HepG2 (cell line): ENCODE measurements at regions not wholly inside any gene's neighbourhood (a gene's known extent, or its start where the extent isn't known, plus 50 kb on each side); places are given as distances from the start of the nearest gene placed in this dataset.

Source experiments
- ATAC-seq: fragments of 200-7000 bp; cut with Tn5 transposase; 3 replicates; pipeline ENCODE4 v1.9.1; 2020; ENCODE audit warnings: mild to moderate bottlenecking, moderate library complexity
- BruUV-seq: library from RNA; stranded (reverse); fragments of 400-500 nt; replicated peaks from 2 replicates; lab custom pipeline; 2021; lab: Mats Ljungman, UMichigan
- CTCF ChIA-PET: fragments of 300-600 bp; formaldehyde crosslinking; extraction: SDS; loops from one replicate; lab custom pipeline; 2021; ENCODE audit warnings: low total read pairs, inconsistent platforms, low intra/inter-chr PET ratio; lab: Yijun Ruan, JAX
- POLR2A ChIA-PET: fragments of 350-600 bp; sonication (Branson Sonifier 250); formaldehyde crosslinking; loops from one replicate; lab custom pipeline; 2020; ENCODE audit warnings: antibody characterized with exemption, inconsistent platforms; lab: Yijun Ruan, JAX
- DNase-seq: peaks from one replicate; pipeline ENCODE4 v3.0.0-alpha.2; 2015; ENCODE audit warnings: low spot score
- FAIRE-seq: peaks from 3 replicates; lab custom pipeline; 2011; peaks lifted over from hg19 to GRCh38; lab: Jason Lieb, UNC
- H2AFZ ChIP-seq: one replicate; pipeline ENCODE4 v1.6.1; 2011; ENCODE audit warnings: low read length, inconsistent platforms
- H3K27ac ChIP-seq: fragments of 300-600 bp; 3 replicates; pipeline ENCODE4 v1.8.0; 2011; ENCODE audit warnings: mixed run types, mild to moderate bottlenecking, mixed read lengths, low read length, inconsistent platforms; ENCODE audit not compliant: insufficient read depth; ENCODE audit errors: extremely low read length
- H3K27me3 ChIP-seq, 2 experiments: fragments of 200-600 bp in 1 of 2; 2 replicates in 1 of 2; 3 replicates in 1 of 2; pipeline versions ENCODE4 v1.6.0 to v1.8.0; 2011; ENCODE audit warnings: low read length in 2 of 2, mild to moderate bottlenecking in 2 of 2, moderate library complexity in 2 of 2, inconsistent platforms in 1 of 2; ENCODE audit not compliant: insufficient read depth in 2 of 2, control insufficient read depth in 1 of 2
- H3K36me3 ChIP-seq, 2 experiments: fragments of 200-600 bp in 1 of 2; replicated peaks in 1 of 2; 2 replicates in 1 of 2; 3 replicates in 1 of 2; pipeline versions ENCODE4 v1.5.1 to v1.8.0; 2011; ENCODE audit warnings: low read length in 2 of 2, inconsistent platforms in 1 of 2; ENCODE audit not compliant: insufficient read depth in 2 of 2, control insufficient read depth in 1 of 2
- H3K4me1 ChIP-seq: 2 replicates; pipeline ENCODE4 v1.5.1; 2012; ENCODE audit warnings: low read length, inconsistent platforms; ENCODE audit not compliant: insufficient read depth
- H3K4me2 ChIP-seq: 2 replicates; pipeline ENCODE4 v1.6.0; 2011; ENCODE audit warnings: low read depth, low read length, inconsistent platforms
- H3K4me3 ChIP-seq, 3 experiments: fragments of 200-600 bp in 1 of 3; sonication (generic), shearing (Covaris generic) in 1 of 3; replicated peaks in 1 of 3; 2 replicates each; pipeline ENCODE4 v1.5.1; 2011 to 2016; ENCODE audit warnings: low read length in 3 of 3, inconsistent platforms in 2 of 3, low read depth in 2 of 3, mild to moderate bottlenecking in 2 of 3, control low read depth in 1 of 3, mixed read lengths in 1 of 3; ENCODE audit not compliant: insufficient read depth in 1 of 3
- H3K79me2 ChIP-seq: one replicate; pipeline ENCODE4 v1.6.1; 2011; ENCODE audit warnings: low read length, inconsistent platforms; ENCODE audit not compliant: insufficient read depth
- H3K9ac ChIP-seq: 2 replicates; pipeline ENCODE4 v1.6.0; 2011; ENCODE audit warnings: mild to moderate bottlenecking, low read depth, low read length, inconsistent platforms; ENCODE audit not compliant: insufficient read depth
- H3K9me3 ChIP-seq: 2 replicates; pipeline ENCODE4 v1.5.1; 2012; ENCODE audit warnings: mild to moderate bottlenecking, low read length
- H4K20me1 ChIP-seq: 2 replicates; pipeline ENCODE4 v1.6.0; 2011; ENCODE audit warnings: inconsistent platforms, mild to moderate bottlenecking, low read length, moderate library complexity; ENCODE audit not compliant: insufficient read depth
- CENPX ChIP-seq: sonication (generic); formaldehyde crosslinking; IDR thresholded peaks from 2 replicates; pipeline ENCODE4 v1.9.0; 2021; ENCODE audit warnings: mild to moderate bottlenecking, missing genetic modification reagents, moderate library complexity
- HNRNPUL1 ChIP-seq: fragments of 200-400 bp; formaldehyde crosslinking; IDR thresholded peaks from 2 replicates; pipeline ENCODE4 v1.6.1; 2017; ENCODE audit warnings: low read depth, mild to moderate bottlenecking, low read length, moderate library complexity
- RFXAP ChIP-seq: sonication (generic); formaldehyde crosslinking; IDR thresholded peaks from 2 replicates; pipeline ENCODE4 v1.4.0; 2020; ENCODE audit warnings: missing genetic modification reagents, borderline replicate concordance
- U2AF1 ChIP-seq: fragments of 200-400 bp; formaldehyde crosslinking; optimal IDR thresholded peaks from 2 replicates; pipeline ENCODE3; 2017; ENCODE audit warnings: mild to moderate bottlenecking, low read depth, low read length
- ZBTB38 ChIP-seq: sonication (generic); formaldehyde crosslinking; IDR thresholded peaks from 2 replicates; pipeline ENCODE4 v1.5.1; 2020; ENCODE audit warnings: mild to moderate bottlenecking, missing genetic modification reagents
- in situ Hi-C: cut with HindIII; loops from 2 replicates; pipeline ENCODE4 v1.10.0; 2017; ENCODE audit warnings: low pct_unique_long_range_greater_than_20kb; ENCODE audit not compliant: extremely low pct_ligation_motif_present
- intact Hi-C: fragments of 100-400 bp; cut with micrococcal nuclease; formaldehyde crosslinking; loops from one replicate; pipeline ENCODE4 v1.10.0; 2022; ENCODE audit not compliant: unreplicated experiment
- TF ChIP-seq, protein P1 (sequence below): IDR thresholded peaks from 2 replicates; pipeline ENCODE4 v1.4.0; 2020; ENCODE audit warnings: mild to moderate bottlenecking, missing genetic modification reagents

DNA sequence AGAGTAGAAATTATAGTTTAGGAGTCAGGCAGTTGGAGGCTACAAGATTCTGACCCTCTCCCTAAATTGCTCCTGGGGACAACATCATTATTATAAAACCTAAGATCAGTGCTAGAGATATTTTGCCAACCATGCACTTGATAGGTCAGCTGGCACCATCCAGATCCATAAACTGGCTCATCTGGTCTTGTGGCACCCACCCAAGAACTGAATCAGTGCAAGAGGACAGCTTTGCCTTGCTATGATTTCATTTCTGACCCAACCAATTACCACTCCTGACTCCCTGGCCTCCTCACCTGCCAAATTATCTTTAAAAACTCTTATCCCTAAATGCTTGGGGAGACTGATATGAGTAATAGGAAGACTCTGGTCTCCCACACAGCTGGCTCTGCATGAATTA is 461.1 kb upstream of the TGFBR2 start:
- TF ChIP-seq, protein P1, sequence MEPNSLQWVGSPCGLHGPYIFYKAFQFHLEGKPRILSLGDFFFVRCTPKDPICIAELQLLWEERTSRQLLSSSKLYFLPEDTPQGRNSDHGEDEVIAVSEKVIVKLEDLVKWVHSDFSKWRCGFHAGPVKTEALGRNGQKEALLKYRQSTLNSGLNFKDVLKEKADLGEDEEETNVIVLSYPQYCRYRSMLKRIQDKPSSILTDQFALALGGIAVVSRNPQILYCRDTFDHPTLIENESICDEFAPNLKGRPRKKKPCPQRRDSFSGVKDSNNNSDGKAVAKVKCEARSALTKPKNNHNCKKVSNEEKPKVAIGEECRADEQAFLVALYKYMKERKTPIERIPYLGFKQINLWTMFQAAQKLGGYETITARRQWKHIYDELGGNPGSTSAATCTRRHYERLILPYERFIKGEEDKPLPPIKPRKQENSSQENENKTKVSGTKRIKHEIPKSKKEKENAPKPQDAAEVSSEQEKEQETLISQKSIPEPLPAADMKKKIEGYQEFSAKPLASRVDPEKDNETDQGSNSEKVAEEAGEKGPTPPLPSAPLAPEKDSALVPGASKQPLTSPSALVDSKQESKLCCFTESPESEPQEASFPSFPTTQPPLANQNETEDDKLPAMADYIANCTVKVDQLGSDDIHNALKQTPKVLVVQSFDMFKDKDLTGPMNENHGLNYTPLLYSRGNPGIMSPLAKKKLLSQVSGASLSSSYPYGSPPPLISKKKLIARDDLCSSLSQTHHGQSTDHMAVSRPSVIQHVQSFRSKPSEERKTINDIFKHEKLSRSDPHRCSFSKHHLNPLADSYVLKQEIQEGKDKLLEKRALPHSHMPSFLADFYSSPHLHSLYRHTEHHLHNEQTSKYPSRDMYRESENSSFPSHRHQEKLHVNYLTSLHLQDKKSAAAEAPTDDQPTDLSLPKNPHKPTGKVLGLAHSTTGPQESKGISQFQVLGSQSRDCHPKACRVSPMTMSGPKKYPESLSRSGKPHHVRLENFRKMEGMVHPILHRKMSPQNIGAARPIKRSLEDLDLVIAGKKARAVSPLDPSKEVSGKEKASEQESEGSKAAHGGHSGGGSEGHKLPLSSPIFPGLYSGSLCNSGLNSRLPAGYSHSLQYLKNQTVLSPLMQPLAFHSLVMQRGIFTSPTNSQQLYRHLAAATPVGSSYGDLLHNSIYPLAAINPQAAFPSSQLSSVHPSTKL (CRISPR knock-in tag), result no peak
- TF ChIP-seq RFXAP (CRISPR knock-in tag) (no peak), U2AF1 (no peak), CENPX (CRISPR knock-in tag) (no peak), HNRNPUL1 (no peak), ZBTB38 (CRISPR knock-in tag) (no peak)
- FAIRE-seq, result no peak
- CTCF ChIA-PET, result no interaction called here

More for the DNA sequence above, 461.1 kb upstream of the TGFBR2 start:
- H3K79me2 ChIP-seq, result no peaks in the 10 kb centered on the region
- intact Hi-C loops, result no loop called here
- no peaks in the 10 kb centered on the region for H4K20me1 ChIP-seq
- no peak overlapping the region for H2AFZ ChIP-seq
- H3K9me3 ChIP-seq, result no peaks in the 10 kb centered on the region
- no TSS peak for BruUV-seq
- H3K27ac ChIP-seq, result no peak overlapping the region
- DNase-seq (no peak), ATAC-seq (no peak)
- POLR2A ChIA-PET, result no interaction called here
- no peaks in the 10 kb centered on the region for H3K27me3 ChIP-seq
- no peak overlapping the region for H3K4me2 ChIP-seq
- H3K4me1 ChIP-seq, result peaks cover 35% of the 10 kb centered on the region
- H3K4me3 ChIP-seq, result no peak overlapping the region
- H3K9ac ChIP-seq, result no peak overlapping the region
- in situ Hi-C loops, result no loop called here
- H3K36me3 ChIP-seq, result no peaks in the 10 kb centered on the region
